HUES64 (cell line): ENCODE measurements at regions not wholly inside any gene's neighbourhood (a gene's known extent, or its start where the extent isn't known, plus 50 kb on each side); places are given as distances from the start of the nearest gene placed in this dataset.

Source experiments
- H3K27ac ChIP-seq: 2 replicates; pipeline ENCODE4 v1.7.0; 2013; ENCODE audit warnings: low read depth, low read length, inconsistent platforms
- H3K27me3 ChIP-seq: 2 replicates; pipeline ENCODE4 v1.6.1; 2013; ENCODE audit warnings: mild to moderate bottlenecking, low read length; ENCODE audit not compliant: insufficient read depth
- H3K36me3 ChIP-seq: 2 replicates; pipeline ENCODE4 v1.6.1; 2013; ENCODE audit warnings: mild to moderate bottlenecking, low read length; ENCODE audit not compliant: insufficient read depth
- H3K4me1 ChIP-seq: 2 replicates; pipeline ENCODE4 v1.6.1; 2013; ENCODE audit warnings: mild to moderate bottlenecking, low read length, moderate library complexity; ENCODE audit not compliant: insufficient read depth
- H3K4me3 ChIP-seq: 2 replicates; pipeline ENCODE4 v1.5.1; 2013; ENCODE audit warnings: mild to moderate bottlenecking, low read length, moderate library complexity
- H3K9ac ChIP-seq: 2 replicates; pipeline ENCODE4 v1.6.1; 2013; ENCODE audit warnings: mild to moderate bottlenecking, low read depth, low read length
- H3K9me3 ChIP-seq: 2 replicates; pipeline ENCODE4 v1.6.1; 2013; ENCODE audit warnings: low read depth, low read length; ENCODE audit not compliant: insufficient read depth
- WGBS: fragments of 150-250, 120-280 bp; methylation state at CpG from one replicate; pipeline ENCODE4 v1.1.7; 2013; ENCODE audit warnings: missing lambda C conversion rate; 5-methylcytosine and 5-hydroxymethylcytosine counted together

DNA sequence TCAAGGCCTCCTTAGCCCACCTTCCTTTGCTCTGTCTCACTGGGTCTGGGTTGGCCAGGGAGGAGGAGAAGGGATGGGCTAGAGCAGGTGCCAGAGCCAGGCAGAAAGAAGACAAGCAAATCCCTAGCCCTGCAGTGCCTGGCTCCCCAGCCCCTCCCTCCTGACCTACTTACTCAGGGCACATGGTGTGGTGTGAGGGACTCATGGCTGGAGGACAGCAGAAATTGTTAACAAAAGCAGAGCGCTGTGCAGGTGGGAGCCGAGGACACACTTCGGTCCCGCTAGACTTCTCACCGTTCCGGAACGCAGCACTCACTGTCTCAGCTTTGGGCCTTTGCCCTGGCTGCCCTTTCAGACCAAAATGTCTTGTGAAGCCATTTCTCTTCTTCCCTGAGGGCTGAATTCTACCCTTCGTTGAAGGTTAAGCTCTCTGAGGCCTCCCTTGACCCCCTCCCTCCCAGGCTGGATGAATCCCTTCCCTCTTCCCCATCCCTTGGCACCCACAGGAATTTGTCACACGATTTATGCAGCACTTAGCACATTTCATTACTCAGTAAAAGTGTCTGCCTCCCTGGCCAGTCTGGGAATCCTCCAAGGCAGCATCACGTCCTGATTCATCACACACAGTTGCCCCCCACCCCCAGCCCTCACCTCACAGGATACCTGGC is 263.9 kb upstream of the TRPC7 start:
- Histone ChIP-seq H3K27me3 (no peaks in the 10 kb centered on the region), H3K9me3 (no peaks in the 10 kb centered on the region), H3K27ac (no peak overlapping the region), H3K4me3 (no peak overlapping the region), H3K36me3 (no peaks in the 10 kb centered on the region), H3K9ac (no peak overlapping the region), H3K4me1 (no peaks in the 10 kb centered on the region)
- WGBS: 89% methylated on average over 10 of the region's 10 CpGs

DNA sequence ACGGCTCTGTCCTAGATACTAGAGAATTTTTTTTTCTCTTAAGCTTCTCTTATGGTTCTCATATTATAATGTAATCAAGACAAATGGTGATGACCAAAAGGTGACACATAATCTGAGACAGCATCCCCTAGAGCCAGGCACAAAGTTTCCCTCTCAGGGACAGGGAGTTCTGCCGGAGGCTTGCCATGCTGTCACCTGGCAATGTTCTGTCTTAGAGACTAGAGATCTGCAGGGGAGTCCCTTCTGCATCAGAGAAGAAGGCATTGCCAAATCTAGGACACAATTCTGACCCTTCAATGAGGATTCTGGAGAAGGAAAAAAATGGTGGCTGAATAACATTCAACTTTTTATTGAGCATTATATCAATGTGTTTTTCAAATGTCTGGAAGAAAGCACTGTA is 261.2 kb upstream of the TRPC7 start:
- H3K36me3 ChIP-seq: no peaks in the 10 kb centered on the region
- H3K27ac ChIP-seq: no peak overlapping the region
- WGBS: 97% methylated on average over 1 of the region's 2 CpGs
- no peaks in the 10 kb centered on the region for H3K9me3 ChIP-seq
- no peaks in the 10 kb centered on the region for H3K27me3 ChIP-seq
- H3K9ac ChIP-seq: no peak overlapping the region
- no peak overlapping the region for H3K4me3 ChIP-seq
- H3K4me1 ChIP-seq: no peaks in the 10 kb centered on the region

DNA sequence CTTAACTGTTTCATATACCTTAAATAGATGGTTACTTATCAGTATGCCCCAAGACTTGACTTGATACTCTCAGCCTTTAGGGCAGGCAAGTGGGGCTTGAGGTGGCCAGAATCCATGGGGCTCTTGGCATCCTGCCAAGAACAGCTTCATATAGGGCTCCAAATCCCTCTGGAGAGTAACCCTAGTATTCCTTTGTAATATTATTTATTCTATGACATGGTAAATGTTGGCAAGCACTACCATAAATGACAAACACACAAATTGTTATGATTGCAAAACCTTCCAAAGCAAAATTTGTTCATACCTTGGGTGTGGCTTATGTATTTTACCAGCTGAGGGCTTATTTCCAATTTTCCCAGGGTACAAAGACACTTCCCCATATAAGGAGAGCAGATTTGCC is 257.4 kb upstream of the TRPC7 start:
- no peaks in the 10 kb centered on the region for H3K36me3 ChIP-seq
- H3K4me3 ChIP-seq: no peak overlapping the region
- H3K9ac ChIP-seq: no peak overlapping the region
- no peaks in the 10 kb centered on the region for H3K9me3 ChIP-seq
- H3K27ac ChIP-seq: no peak overlapping the region
- no peaks in the 10 kb centered on the region for H3K27me3 ChIP-seq
- H3K4me1 ChIP-seq: no peaks in the 10 kb centered on the region

DNA sequence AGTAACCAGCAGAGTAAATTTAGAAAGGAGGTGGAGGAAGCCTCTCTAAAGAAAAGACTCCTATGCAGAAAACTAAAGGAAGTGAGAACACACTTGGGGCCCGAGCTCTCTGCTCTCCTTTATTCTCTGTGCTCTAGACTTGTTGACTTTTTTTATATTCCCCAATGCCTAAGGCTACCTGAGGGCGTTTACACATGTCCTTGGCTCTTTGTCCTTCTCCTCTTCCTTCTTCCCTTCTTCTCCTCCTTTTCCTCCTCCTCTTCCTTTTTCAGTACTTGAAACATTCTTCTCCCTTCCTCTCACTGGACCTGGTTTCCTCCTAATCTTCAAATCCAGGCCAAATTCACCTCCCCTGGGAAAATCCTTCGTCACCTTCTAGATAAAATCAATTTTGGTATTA is 256.4 kb upstream of the TRPC7 start:
- Histone ChIP-seq H3K9me3 (no peaks in the 10 kb centered on the region), H3K4me3 (no peak overlapping the region), H3K9ac (no peak overlapping the region), H3K4me1 (no peaks in the 10 kb centered on the region), H3K27me3 (no peaks in the 10 kb centered on the region), H3K27ac (no peak overlapping the region), H3K36me3 (no peaks in the 10 kb centered on the region)
- WGBS: 60% methylated on average over 3 of the region's 3 CpGs

DNA sequence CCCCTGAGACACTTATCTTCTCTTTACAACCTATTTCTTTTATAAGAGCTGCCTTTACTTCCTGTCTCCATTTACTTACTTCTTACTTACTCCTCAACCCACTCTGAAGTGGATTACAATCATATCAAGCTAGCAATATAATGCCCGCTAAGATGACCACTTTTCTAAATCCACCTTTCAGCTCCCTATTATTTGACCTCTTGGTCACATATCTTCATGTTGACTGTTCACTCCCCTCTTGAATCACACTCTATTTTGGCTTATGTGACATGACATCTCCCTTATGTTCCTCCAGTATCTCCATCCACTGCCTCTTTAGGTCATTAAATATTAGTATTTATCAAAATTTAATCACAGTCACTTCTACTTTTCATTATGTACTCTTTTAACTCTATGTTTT is 255.3 kb upstream of the TRPC7 start:
- no peaks in the 10 kb centered on the region for H3K9me3 ChIP-seq
- no peak overlapping the region for H3K4me3 ChIP-seq
- H3K27me3 ChIP-seq: no peaks in the 10 kb centered on the region
- H3K9ac ChIP-seq: no peak overlapping the region
- WGBS: 93% methylated on average over 1 of the region's 1 CpG
- no peaks in the 10 kb centered on the region for H3K4me1 ChIP-seq
- no peak overlapping the region for H3K27ac ChIP-seq
- H3K36me3 ChIP-seq: no peaks in the 10 kb centered on the region

DNA sequence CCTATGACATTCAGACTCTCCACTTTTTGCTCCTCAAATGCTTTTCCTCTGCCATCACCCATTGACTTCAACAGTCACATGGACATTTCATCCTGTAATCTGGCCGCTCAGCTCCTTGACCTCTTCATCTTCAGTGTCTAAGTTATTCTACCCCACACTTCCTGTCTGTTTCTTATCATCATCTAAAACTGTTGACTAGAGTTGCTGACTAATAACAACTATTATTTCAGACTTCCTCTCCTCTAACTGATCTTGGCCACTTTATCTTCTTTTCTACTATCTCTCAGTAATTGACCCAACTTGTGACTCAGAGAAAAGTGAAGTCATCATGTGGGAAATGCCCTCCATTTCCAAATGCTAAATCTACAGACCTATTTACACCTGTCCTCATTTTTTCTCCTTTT is 254.7 kb upstream of the TRPC7 start:
- 88% methylated on average over 1 of the region's 1 CpG for WGBS
- H3K9ac ChIP-seq: no peak overlapping the region
- H3K9me3 ChIP-seq: no peaks in the 10 kb centered on the region
- H3K4me3 ChIP-seq: no peak overlapping the region
- no peak overlapping the region for H3K27ac ChIP-seq
- no peaks in the 10 kb centered on the region for H3K4me1 ChIP-seq
- no peaks in the 10 kb centered on the region for H3K36me3 ChIP-seq
- no peaks in the 10 kb centered on the region for H3K27me3 ChIP-seq

DNA sequence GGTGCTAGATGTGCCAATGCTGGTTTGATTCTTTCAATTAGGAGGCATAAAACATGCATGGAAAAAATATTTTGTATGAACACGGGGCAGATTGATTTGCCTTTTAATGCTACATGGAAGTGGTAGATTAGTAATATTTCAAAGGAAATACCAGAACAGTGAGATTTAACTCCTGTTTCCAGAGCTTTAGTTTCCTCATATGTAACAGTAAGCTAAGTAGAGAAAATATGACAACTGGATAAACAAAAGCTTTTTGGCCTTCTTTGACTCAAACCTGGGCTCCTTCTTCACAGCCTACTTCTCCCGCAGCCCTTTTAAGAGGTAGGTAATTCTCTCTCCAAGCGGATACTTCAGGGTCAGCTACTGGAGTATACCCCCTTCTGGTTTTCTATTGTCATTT is 254.2 kb upstream of the TRPC7 start:
- 82% methylated on average over 3 of the region's 3 CpGs for WGBS
- no peaks in the 10 kb centered on the region for H3K9me3 ChIP-seq
- H3K27ac ChIP-seq: no peak overlapping the region
- no peaks in the 10 kb centered on the region for H3K4me1 ChIP-seq
- no peaks in the 10 kb centered on the region for H3K36me3 ChIP-seq
- H3K27me3 ChIP-seq: no peaks in the 10 kb centered on the region
- no peak overlapping the region for H3K9ac ChIP-seq
- no peak overlapping the region for H3K4me3 ChIP-seq

DNA sequence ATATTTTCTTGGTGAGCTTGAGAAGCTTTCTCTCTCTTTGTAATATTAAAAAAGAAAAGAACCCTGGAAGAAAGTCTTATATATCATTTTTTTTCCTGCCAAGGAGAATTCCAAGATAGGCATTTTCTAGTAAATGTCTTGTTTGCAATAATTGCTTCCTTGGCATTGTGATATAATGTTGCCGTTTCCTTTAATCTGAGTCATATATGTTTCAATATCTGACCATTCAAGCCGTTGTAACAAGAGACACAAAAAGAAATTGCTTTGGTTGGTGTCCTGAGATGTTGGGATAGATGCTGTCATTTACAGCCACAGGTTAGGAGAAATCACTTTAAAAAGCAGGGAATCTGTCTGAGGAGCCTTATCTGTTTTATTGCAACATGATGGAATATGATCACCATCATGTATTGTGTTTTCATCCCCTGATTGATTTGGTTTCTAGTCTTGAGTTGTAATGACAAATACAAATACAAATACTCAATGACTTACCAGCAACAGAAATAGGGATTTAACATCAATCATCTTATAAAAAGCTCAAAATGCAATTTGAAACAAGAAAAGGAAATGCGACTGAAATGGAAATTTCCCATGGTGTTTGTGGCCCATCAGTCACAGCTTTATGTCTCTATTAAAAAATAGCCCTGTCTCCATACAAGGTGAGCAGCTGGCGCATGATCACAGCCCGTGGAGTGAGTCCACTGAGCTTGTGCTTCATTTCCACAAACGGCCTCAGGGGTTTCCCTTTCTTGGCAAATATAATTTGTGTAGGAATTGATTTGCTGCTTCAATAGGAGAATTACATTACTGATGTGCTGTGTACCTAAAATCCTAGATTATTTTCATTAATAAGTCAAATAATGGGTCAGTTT is 250.1 kb upstream of the TRPC7 start:
- no peaks in the 10 kb centered on the region for H3K4me1 ChIP-seq

DNA sequence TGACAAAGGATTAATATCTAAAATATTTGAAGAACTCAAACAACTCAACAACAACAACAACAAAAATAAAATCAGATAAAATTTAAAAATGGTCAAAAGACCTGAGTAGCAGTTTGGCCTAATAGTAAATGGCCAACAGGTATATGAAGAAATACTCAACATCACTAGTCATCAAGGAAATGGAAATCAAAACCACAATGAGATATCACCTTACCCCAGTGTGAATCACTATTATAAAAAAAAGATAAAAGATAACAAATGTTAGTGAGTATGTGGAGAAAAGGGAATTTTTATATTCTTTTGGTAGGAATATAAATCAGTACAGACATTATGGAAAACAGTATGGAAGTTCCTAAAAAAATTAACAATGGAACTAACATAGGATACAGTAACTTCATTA is 247.9 kb upstream of the TRPC7 start:
- Histone ChIP-seq H3K27ac (no peak overlapping the region), H3K9ac (no peak overlapping the region), H3K27me3 (no peaks in the 10 kb centered on the region), H3K9me3 (no peaks in the 10 kb centered on the region), H3K4me3 (no peak overlapping the region), H3K4me1 (no peaks in the 10 kb centered on the region), H3K36me3 (no peaks in the 10 kb centered on the region)

More for the DNA sequence above, 250.1 kb upstream of the TRPC7 start:
- 95% methylated on average over 6 of the region's 6 CpGs for WGBS
- Histone ChIP-seq H3K36me3 (no peaks in the 10 kb centered on the region), H3K27ac (no peak overlapping the region), H3K4me3 (no peak overlapping the region), H3K27me3 (no peaks in the 10 kb centered on the region), H3K9me3 (no peaks in the 10 kb centered on the region), H3K9ac (no peak overlapping the region)

DNA sequence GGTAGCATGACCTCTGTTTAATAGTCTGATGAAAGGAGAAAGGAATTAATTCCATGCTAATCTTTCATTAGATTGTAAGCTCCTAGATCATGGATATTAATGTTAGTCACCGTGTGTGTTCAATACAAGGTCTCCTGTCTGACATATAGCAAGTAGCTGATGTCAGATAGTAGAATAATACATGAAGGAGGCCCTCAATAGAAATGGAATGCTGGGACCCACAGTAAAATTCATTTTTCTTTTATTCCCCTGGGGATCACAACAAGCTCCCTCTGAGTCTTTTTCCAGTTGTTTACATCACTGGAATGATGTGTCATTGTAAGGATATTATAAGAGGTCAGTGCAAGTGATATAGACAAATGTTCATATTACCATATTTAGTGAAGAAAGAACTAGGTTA is 240.3 kb upstream of the TRPC7 start:
- 96% methylated on average over 1 of the region's 1 CpG for WGBS
- H3K36me3 ChIP-seq: no peaks in the 10 kb centered on the region; the same call in 1 of the 2 replicates
- no peak overlapping the region for H3K4me3 ChIP-seq
- no peak overlapping the region for H3K27ac ChIP-seq
- peaks cover 21% of the 10 kb centered on the region for H3K9me3 ChIP-seq
- H3K9ac ChIP-seq: no peak overlapping the region
- no peaks in the 10 kb centered on the region for H3K4me1 ChIP-seq
- no peaks in the 10 kb centered on the region for H3K27me3 ChIP-seq

DNA sequence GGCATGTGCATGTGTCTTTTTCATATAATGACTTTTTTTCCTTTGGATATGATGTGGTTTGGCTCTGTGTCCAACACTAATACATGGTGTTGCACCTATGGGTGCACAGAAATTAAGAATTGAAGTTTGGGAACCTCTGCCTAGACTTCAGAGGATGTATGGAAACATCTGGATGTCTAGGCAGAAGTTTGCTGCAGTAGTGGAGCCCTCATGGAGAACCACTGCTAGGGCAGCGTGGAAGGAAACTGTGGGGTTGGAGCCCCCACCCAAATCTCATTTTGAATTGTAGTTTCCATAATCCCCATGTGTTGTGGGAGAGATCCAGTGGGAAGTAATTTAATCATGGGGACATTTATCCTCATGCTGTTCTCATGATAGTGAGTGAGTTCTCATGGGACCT is 235.0 kb upstream of the TRPC7 start:
- Histone ChIP-seq H3K4me1 (no peaks in the 10 kb centered on the region), H3K27me3 (no peaks in the 10 kb centered on the region), H3K9ac (no peak overlapping the region), H3K9me3 (peaks cover 37% of the 10 kb centered on the region), H3K4me3 (no peak overlapping the region), H3K27ac (no peak overlapping the region), H3K36me3 (no peaks in the 10 kb centered on the region; the same call in 1 of the 2 replicates)
- 100% methylated on average over 1 of the region's 1 CpG for WGBS
